ENCODE measurements at regions not wholly inside any gene's neighbourhood (a gene's known extent, or its start where the extent isn't known, plus 50 kb on each side); places are given as distances from the start of the nearest gene placed in this dataset.

DNA sequence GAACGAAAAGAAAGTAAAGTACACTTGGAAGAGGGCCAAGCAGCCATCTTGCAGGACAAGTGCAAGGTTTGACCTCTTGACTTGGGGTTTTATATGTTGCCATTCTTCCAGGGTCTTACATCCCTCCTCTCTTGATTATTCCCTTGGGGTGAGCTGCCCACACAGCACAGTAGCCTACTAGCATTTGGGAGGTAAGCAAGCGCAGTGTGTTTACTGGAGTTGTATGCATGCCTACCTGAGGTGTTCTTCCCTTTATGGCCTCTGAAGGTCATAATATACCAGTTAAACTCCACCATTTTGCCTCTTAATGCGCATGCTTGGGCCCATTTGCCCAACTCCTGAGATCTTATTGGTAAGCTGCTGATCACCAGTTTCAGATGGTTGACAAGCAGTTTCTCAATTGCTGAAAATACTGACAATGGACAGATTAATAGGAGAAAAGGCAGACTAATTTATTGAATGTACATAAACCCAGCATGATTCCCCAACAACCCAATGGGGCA, 173.8 kb upstream of the SLC30A5 start:
- TF ChIP-seq, protein P1, sequence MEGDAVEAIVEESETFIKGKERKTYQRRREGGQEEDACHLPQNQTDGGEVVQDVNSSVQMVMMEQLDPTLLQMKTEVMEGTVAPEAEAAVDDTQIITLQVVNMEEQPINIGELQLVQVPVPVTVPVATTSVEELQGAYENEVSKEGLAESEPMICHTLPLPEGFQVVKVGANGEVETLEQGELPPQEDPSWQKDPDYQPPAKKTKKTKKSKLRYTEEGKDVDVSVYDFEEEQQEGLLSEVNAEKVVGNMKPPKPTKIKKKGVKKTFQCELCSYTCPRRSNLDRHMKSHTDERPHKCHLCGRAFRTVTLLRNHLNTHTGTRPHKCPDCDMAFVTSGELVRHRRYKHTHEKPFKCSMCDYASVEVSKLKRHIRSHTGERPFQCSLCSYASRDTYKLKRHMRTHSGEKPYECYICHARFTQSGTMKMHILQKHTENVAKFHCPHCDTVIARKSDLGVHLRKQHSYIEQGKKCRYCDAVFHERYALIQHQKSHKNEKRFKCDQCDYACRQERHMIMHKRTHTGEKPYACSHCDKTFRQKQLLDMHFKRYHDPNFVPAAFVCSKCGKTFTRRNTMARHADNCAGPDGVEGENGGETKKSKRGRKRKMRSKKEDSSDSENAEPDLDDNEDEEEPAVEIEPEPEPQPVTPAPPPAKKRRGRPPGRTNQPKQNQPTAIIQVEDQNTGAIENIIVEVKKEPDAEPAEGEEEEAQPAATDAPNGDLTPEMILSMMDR (IDR thresholded peaks at IDR 0.05): no peak
- no peak for TF ChIP-seq POLR2A (IDR thresholded peaks at IDR 0.05)
- 93 to 94% methylated on average over 3 of the region's 3 CpGs for WGBS, 2 donors
- H3K4me3 ChIP-seq (ENCODE audit: low read depth, poor library complexity, severe bottlenecking): no peak overlapping the region
- intact Hi-C loops (cut with DNase I; ENCODE audit: low total_unique reads): no loop called here
- DNase-seq (ENCODE audit: low spot score in 2 of 2): no peak

- TF ChIP-seq POLR2A (IDR thresholded peaks at IDR 0.05): no peak
- TF ChIP-seq, protein P1 (IDR thresholded peaks at IDR 0.05): no peak
- WGBS, 2 donors: 96 to 97% methylated on average over 26 to 28 of the region's 28 CpGs
- intact Hi-C loops (cut with DNase I; ENCODE audit: low total_unique reads): no loop called here
- no peak overlapping the region for H3K4me3 ChIP-seq (ENCODE audit: low read depth, poor library complexity, severe bottlenecking)
- no peak for DNase-seq (ENCODE audit: low spot score in 2 of 2)
Observed at GRCh38 chr5:68920888-68921287, 172.9 kb upstream of the SLC30A5 start.

DNA sequence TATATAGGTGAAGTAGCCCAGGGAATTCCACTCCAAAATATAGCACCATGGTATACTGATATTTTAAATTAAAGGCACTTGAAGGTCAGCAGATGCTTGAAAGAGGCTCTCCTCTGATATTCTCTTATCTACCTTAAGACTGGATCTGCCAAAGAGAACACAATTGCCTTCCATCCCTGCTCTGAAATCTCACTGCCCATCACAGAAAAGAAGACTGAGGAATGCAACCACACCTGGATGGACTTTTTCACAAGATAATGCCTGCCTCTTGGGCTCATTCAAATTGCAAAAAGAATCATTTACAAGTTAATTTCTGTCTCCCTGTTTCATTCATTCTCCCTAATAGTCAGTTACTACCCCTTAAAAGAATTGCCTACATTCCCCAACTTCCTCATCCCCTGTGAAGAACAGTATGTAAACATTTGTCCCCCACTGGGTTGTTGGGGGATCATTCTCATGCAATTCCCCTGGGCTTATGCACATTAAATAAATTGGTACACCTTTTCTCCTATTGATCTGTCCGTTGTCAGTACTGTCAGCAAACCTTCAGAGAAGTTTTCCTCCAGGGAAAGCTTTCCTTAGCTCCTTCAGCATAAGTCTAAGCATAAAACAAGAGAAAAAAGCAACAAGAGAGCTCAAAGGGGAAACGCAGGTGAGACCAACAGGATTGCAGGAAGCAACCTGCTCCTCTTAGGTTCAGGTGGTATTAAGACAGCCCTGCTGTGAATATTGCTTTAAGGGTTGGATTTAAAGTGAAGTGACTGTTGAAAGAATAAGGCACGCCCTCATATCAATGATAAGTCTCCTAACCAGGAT, 171.4 kb upstream of the SLC30A5 start:
- no peak overlapping the region for H3K4me3 ChIP-seq (ENCODE audit: low read depth, poor library complexity, severe bottlenecking)
- TF ChIP-seq, protein P1 (IDR thresholded peaks at IDR 0.05): no peak
- TF ChIP-seq POLR2A (IDR thresholded peaks at IDR 0.05): no peak
- WGBS, 2 donors: 76 to 83% methylated on average over 3 of the region's 3 CpGs
- intact Hi-C loops (cut with DNase I; ENCODE audit: low total_unique reads): no loop called here
- DNase-seq (ENCODE audit: low spot score in 2 of 2): no peak

DNA sequence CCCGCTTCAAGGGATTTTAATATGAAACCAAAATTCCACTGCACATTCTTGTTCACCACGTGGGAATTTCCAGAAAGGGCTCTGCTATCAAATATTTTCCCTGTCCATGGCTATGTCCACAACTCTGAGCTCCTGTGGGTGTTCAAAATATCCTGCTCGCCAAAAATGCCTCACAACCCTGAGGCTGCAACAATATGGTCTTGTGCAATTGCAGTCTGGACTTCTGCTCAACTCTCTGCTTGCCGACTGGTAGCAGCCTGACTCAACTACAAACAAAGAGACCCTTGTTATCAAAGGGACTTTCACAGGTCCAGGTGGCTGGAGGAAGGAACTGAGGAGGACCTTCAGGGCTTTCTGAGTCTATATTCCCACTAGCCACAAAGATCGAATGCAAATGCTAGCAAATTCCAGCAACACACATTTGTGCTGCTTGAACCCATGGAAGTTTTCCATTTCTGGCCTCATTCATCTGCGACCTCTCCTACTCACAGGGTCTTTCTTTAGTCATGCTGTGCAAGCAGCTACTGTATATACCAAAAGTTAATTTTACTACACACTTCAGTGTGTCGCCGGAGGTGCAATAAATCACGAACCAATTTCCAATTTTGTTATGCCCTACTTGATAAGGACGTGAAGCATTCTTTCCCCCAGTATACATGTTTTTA, 169.2 kb upstream of the SLC30A5 start:
- H3K4me3 ChIP-seq (ENCODE audit: low read depth, poor library complexity, severe bottlenecking): no peak overlapping the region
- TF ChIP-seq, protein P1 (IDR thresholded peaks at IDR 0.05): no peak
- no peak for TF ChIP-seq POLR2A (IDR thresholded peaks at IDR 0.05)
- intact Hi-C loops (cut with DNase I; ENCODE audit: low total_unique reads): no loop called here
- no peak for DNase-seq (ENCODE audit: low spot score in 2 of 2)
- 71 to 74% methylated on average over 10 of the region's 10 CpGs for WGBS, 2 donors

- no peak overlapping the region for H3K4me3 ChIP-seq (ENCODE audit: low read depth, poor library complexity, severe bottlenecking)
- intact Hi-C loops (cut with DNase I; ENCODE audit: low total_unique reads): no loop called here
- 93 to 99% methylated on average over 2 of the region's 2 CpGs for WGBS, 2 donors
- no peak for DNase-seq (ENCODE audit: low spot score in 2 of 2)
- TF ChIP-seq, protein P1 (IDR thresholded peaks at IDR 0.05): no peak
- no peak for TF ChIP-seq POLR2A (IDR thresholded peaks at IDR 0.05)
Observed at GRCh38 chr5:68928617-68929302, 165.1 kb upstream of the SLC30A5 start.

All from lower leg skin (tissue), 4 donors.